Ovary (tissue), 7 donors: ENCODE measurements at regions not wholly inside any gene's neighbourhood (a gene's known extent, or its start where the extent isn't known, plus 50 kb on each side); places are given as distances from the start of the nearest gene placed in this dataset.

Experiments used
- DNase-seq, 5 donors: peaks; one replicate each; pipeline ENCODE4 v3.0.0-alpha.2; 2019 to 2020
- H3K27ac ChIP-seq, 2 donors: fragments of 200-600 bp; one replicate each; pipeline versions ENCODE4 v1.5.1 to v1.8.0; 2019 to 2022
- H3K27me3 ChIP-seq: fragments of 200-600 bp; one replicate; pipeline ENCODE4 v1.8.0; 2022
- H3K36me3 ChIP-seq: fragments of 200-600 bp; sonication (generic); one replicate; pipeline ENCODE4 v1.5.1; 2019
- H3K4me1 ChIP-seq: one replicate; pipeline ENCODE4 v1.8.1; 2013; ENCODE audit warnings: mild to moderate bottlenecking, moderate library complexity; ENCODE audit not compliant: insufficient read depth
- H3K4me3 ChIP-seq: fragments of 200-600 bp; sonication (generic); one replicate; pipeline ENCODE4 v1.5.1; 2017
- H3K9me3 ChIP-seq, 2 donors: fragments of 200-600 bp in 1 of 2; sonication (generic) in 1 of 2; one replicate each; pipeline versions ENCODE4 v1.5.1 to v1.8.1; 2013 to 2019; ENCODE audit warnings: mild to moderate bottlenecking in 1 of 2, moderate library complexity in 1 of 2
- CTCF ChIP-seq, 3 donors: fragments of 450-650 bp in 2 of 3; fragments of 200-600 bp in 1 of 3; IDR thresholded peaks; one replicate each; pipeline versions ENCODE4 v1.5.1 to v1.8.0; 2016 to 2022; ENCODE audit warnings: antibody characterized with exemption in 3 of 3, mild to moderate bottlenecking in 1 of 3
- EP300 ChIP-seq: sonication (generic); formaldehyde crosslinking; IDR thresholded peaks from one replicate; pipeline ENCODE4 v1.6.1; 2017; ENCODE audit warnings: antibody characterized with exemption
- POLR2A ChIP-seq: fragments of 450-650 bp; IDR thresholded peaks from one replicate; pipeline ENCODE4 v1.6.1; 2017; ENCODE audit warnings: antibody characterized with exemption, mild to moderate bottlenecking, moderate library complexity
- WGBS, 3 donors: extraction: QIAGEN DNeasy Blood & Tissue Kit in 1 of 3; methylation state at CpG; one replicate each; pipeline versions ENCODE4 v1.1.5 to v1.1.7; 2013 to 2017; 5-methylcytosine and 5-hydroxymethylcytosine counted together
- intact Hi-C, 4 donors: fragments of 100-400 bp; cut with DNase I; formaldehyde crosslinking; loops; one replicate each; pipeline versions ENCODE4 v1.11.0 to v1.15.1; 2022 to 2023
- donor health status: DM: no; HTN: no; CAD: no; lungs with moderate emphysema.
- donor health status: DM: no; HTN: no; CAD: no.
- donor health status: Bipolar disorder and iron deficiency.
- donor health status: DM: no; HTN: no; CAD: no.
- donor health status: DM: yes; HTN: yes; CAD: no.

GRCh38 chr6:66735106-66735890, 1028.3 kb upstream of the EYS start:
- Histone ChIP-seq H3K4me1 (no peaks in the 10 kb centered on the region), H3K9me3 (no peaks in the 10 kb centered on the region), H3K4me3 (no peak overlapping the region), H3K36me3 (no peaks in the 10 kb centered on the region), H3K27me3 (no peaks in the 10 kb centered on the region), H3K27ac (no peak overlapping the region)
- WGBS, 3 donors: 48 to 55% (median 48%) methylated on average over 5 of the region's 5 CpGs
- intact Hi-C loops: no loop called here
- TF ChIP-seq CTCF (IDR thresholded peaks at IDR 0.05) (no peak), POLR2A (no peak), EP300 (no peak)
- no peak for DNase-seq

GRCh38 chr6:66731310-66731709, 1024.3 kb upstream of the EYS start:
- H3K4me3 ChIP-seq: no peak overlapping the region
- intact Hi-C loops: no loop called here
- H3K27me3 ChIP-seq: no peaks in the 10 kb centered on the region
- no peak for DNase-seq
- no peak overlapping the region for H3K27ac ChIP-seq
- no peaks in the 10 kb centered on the region for H3K9me3 ChIP-seq
- TF ChIP-seq POLR2A: no peak
- TF ChIP-seq EP300: no peak
- TF ChIP-seq CTCF (IDR thresholded peaks at IDR 0.05): no peak
- H3K36me3 ChIP-seq: no peaks in the 10 kb centered on the region
- WGBS, 3 donors: 39 to 63% (median 42%) methylated on average over 1 of the region's 1 CpG
- no peaks in the 10 kb centered on the region for H3K4me1 ChIP-seq

- whole genome bisulfite sequencing, 3 donors: 82 to 83% (median 82%) methylated on average over 3 of the region's 3 CpGs
- H3K36me3 ChIP-seq: no peaks in the 10 kb centered on the region
- no peak overlapping the region for H3K4me3 ChIP-seq
- no peaks in the 10 kb centered on the region for H3K27me3 ChIP-seq
- H3K4me1 ChIP-seq: no peaks in the 10 kb centered on the region
- no peak for TF ChIP-seq CTCF (IDR thresholded peaks at IDR 0.05)
- no peak for TF ChIP-seq POLR2A
- no peak for TF ChIP-seq EP300
- intact Hi-C loops: no loop called here
- H3K27ac ChIP-seq: no peak overlapping the region
- no peak for DNase-seq
- no peaks in the 10 kb centered on the region for H3K9me3 ChIP-seq
Measured at GRCh38 chr6:66725670-66726069, 1018.6 kb upstream of the EYS start.

GRCh38 chr6:66717801-66718200, 1010.8 kb upstream of the EYS start:
- TF ChIP-seq POLR2A: no peak
- TF ChIP-seq CTCF (IDR thresholded peaks at IDR 0.05): no peak
- TF ChIP-seq EP300: no peak
- intact Hi-C loops: no loop called here
- WGBS, 3 donors: 86 to 90% (median 88%) methylated on average over 4 of the region's 4 CpGs

More at GRCh38 chr6:66717801-66718200, 1010.8 kb upstream of the EYS start:
- Histone ChIP-seq H3K4me1 (no peaks in the 10 kb centered on the region), H3K9me3 (no peaks in the 10 kb centered on the region), H3K4me3 (no peak overlapping the region), H3K36me3 (no peaks in the 10 kb centered on the region), H3K27ac (no peak overlapping the region), H3K27me3 (no peaks in the 10 kb centered on the region)
- DNase-seq: no peak
